HK-2 (cell line): ENCODE measurements at regions not wholly inside any gene's neighbourhood (a gene's known extent, or its start where the extent isn't known, plus 50 kb on each side); places are given as distances from the start of the nearest gene placed in this dataset.
"Not testable (repeated sequence)": the region's sequence is repeated elsewhere in the genome, so short reads cannot be mapped to it uniquely, and the experiment has no call there.

ENCODE experiments used
- DNase-seq: peaks from one replicate; pipeline ENCODE4 v3.0.0-alpha.2; 2018; ENCODE audit not compliant: unreplicated experiment

DNA sequence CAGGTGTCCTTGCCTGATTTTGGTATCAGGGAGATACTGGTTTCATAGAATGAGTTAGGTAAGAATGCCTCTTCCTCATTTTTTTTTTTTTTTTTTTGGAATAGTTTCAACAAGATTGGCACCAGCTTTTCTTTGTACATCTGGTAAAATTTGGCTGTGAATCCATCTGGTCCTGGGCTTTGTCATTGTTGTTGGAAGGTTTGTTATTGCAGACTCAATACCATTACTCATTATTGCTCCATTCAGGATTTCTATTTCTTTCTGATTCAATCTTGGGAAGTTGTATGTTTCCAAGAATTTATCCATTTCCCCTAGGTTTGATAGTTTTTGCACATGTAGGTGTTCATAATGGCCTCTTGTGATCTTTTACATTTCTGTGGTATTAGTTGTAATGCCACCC, 126.0 kb upstream of the KITLG start:
- no peak for DNase-seq

DNA sequence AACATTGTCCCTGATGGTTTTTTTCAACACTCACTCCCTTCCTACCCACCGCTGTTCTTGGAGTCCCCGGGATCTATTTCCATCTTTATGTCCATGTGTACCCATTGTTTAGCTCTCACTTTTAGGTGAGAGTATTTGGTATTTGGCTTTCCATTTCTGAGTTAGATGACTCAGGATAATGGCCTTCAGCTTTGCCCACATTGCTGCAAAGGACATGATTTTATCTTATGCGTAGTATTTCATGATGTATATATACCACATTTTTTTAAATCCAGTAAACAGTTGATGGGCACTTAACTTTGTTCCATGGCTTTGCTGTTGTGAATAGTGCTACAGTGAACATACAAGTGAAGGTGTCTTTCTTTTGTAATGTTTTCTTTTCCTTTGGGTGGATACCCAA, 123.5 kb upstream of the KITLG start:
- DNase-seq = no peak

DNA sequence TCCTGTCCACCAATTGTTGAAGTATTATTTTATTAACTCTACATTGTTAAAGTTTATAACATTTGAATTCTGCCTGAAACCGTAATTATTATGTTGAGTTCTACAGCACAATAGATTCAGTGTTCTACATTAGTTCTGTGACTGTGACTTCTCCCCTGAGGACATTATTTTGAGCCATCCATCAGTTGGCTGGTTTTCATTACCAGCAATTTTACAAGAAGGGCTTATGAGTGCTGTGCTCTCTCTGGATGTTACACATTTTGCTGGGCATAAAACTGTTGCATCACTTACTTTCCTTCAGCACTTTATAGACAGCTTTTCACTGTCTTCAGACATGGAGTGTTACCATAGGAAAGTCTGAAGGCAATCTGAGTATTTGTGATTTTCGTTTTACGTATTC, 118.2 kb upstream of the KITLG start:
- no peak for DNase-seq

DNA sequence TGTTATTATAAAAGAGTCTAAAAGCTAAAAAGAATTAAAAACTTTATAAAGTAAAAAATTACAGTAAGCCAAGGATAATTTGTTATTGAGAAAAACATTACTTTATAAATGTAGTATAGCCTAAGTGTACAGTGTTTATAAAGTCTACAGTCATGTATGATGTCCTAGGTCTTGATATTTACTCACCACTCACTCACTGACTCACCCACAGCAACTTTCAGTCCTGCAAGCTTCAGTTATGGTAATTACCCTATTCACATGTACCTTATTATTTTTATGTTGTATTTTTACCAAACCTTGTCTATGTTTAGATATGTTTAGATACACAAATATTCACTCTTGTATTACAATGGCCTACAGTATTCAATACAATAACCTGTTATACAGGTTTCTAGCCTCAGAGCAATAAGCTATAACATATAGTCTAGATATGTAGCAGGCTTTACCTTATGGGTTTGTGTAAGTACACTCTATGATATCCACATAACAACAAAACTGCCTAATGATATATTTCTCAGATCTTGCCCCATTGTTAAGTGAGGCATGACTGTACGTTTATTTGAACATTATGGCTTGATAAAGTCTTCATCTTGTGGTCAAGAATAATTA, 113.7 kb upstream of the KITLG start:
- DNase-seq = no peak

DNA sequence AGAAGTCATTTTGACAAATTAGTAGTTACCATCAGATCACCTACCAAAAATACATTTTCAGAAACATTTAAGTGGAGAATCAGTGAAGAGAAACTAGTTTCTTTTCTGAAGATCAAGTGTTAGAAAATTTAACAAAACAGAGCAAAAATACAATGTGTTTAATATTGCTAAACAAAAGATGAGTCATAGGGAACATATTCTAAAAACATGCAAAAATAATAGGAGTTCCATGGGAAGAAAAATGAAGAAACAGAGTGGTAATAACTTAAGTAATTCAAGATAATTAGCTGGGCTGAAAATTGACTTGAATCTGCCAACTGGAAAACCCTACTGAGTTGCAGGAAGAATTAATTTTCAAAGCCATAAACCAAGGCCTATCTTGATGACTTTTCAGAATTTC, 111.5 kb upstream of the KITLG start:
- no peak for DNase-seq

DNA sequence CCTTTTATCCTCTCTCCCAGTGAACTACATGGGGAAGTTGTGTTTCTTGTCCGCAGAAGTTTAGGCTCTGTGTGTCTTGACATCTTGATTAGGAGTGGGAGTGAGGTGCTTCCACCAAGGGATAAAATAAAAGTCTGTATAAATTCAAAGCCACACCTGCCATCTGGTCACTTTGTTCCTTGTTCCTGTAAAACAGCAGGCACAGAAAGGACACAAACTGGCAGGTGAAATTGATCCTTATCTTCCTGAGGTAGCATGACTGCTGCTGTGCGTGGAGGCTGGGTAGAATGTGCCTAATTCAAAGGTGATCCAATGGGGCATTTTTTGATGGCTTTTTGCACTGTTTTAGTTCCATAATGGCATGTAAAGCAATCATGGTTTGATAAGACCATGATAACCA, 104.3 kb upstream of the KITLG start:
- no peak for DNase-seq

DNA sequence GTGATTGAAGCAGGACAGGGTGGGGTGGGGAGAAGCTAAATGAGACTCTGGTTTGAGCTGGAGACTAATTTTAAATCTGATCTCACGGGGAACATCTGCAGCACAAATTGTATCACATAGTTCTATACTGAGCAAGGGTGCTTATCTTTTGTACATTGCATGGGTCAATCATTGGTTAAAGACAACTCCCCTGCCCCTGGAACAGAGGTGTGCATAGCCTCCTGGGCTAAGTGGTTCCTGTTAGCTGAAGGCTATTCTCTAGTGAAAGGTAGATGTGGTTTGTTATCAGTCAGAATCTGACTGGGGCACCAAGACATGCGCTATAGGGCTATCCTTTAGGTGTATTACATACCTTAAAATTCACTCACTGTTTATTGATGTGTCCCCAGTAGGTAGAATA, 103.9 kb upstream of the KITLG start:
- no peak for DNase-seq

DNA sequence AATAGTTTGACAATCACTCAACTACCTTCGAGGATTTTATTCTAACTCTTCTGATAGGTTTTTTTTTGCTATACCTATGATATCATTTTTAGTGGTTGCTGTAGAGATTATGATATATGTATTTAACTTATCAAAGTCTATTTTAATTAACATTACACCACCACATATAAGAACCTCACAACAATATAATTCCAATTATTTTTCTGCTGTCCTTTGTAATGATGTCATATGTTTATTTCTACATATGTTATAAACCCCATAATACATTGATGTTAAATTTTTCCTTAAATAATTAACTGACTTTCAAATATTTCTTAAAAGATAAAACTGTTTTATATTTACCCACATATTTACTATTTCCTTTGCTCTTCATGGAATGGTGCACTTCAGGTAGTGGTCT, 103.4 kb upstream of the KITLG start:
- DNase-seq = no peak

DNA sequence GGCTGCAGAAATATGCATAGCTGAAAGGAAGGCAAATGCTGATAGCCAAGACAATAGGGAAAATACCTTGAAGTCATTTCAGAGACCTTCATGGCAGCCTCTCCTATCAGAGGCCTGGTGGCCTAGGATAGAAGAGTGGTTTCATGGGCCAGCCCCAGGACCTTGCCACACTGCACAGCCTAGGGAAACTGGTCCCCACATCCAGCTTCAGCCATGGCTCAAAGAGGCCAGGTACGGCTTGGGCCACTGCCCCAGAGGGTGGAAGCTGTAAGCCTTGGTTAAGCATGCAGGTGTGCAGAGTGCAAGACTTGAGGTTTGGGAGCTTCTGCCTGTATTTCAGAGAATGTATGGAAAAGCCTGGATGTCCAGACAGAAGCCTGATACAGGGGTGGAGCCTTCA, 101.0 kb upstream of the KITLG start:
- DNase-seq = no peak

DNA sequence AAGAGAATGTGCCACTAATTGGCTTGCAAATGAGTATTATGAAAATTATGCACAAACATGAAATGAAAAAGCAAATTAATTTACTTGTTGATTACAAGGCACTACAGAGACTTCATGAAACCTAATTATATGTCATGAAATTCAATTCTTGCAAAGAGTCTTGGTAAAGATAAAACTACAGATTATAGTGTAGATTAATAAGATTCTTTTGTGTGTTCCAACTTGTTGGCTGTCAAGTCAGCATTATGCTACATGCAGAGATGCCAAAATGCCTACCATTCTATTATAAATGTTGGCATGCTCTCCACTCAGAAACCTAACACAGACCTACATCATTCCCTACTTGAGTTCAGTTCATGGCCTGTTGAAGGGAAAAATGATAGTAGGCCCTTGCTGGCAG, 97.2 kb upstream of the KITLG start:
- DNase-seq = no peak

DNA sequence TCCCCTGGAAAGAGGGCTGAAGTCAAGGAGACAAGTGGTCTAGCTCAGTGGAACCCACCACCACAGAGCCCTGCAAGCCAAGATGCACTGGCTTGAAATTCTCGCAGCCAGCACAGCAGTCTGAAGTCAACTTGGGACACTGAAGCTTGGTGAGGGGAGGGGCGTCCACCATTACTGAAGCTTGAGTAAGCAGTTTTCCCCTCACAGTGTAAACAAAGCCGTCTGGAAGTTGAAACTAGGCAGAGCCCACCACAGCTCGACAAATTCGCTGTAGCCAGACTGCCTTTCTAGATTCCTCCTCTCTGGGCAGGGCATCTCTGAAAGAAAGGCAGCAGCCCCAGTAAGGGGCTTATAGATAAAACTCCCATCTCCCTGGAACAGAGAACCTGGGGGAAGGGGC, 87.3 kb upstream of the KITLG start:
- not testable (repeated sequence) for DNase-seq

DNA sequence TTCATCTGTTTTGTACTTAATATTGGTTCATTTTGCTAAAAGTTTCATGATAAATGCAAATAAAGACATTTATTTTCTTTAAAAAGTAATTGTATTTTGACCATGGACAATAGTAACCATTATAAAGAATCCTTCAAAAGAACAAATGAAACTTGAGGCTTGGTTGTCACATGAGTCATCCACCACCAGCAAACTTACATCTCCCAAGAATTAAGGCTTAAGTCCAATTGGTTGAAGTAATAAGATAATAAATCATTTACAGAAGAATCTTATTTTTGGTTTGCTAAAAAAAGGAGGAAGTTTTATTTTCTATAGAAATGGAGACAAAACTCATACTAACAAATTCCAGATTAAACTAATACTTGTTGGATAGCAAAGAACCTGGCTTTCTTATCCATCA, 84.8 kb upstream of the KITLG start:
- no peak for DNase-seq

DNA sequence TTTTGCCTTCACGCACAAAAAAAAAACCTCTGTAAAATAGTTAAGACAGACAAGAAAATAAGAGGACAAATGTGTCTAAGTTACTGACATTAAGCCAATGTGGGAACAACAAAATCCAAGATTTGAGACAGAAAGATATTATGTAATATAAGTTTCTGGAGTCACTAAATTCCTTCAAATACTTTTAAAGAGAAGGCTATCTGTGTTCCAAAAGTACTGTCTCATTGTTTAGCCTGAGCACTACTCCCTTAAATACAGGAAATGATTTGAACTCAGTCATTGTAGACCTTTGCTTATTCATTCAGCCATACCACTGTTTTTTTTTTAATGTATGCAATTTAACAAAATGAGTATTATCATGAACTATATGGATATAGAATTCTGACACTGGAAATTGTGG, 82.7 kb upstream of the KITLG start:
- no peak for DNase-seq

DNA sequence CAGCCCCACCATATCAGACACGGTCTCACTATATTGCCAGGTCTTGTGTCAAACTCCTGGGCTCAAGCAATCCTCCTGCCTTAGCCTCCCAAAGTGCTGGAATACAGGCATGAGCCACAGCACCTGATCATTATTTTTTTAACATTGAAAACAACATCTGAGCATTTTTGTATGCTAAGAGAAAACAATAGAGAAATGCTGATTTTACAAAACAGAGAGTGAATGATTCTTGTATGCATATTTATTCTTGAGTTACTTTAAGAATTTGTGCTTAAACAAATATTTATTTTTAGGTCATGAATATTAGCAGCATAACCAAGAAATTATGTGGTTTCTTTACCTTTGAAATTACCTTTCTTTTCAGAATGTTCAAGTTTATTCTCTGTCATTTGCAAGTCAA, 81.8 kb upstream of the KITLG start:
- no peak for DNase-seq

DNA sequence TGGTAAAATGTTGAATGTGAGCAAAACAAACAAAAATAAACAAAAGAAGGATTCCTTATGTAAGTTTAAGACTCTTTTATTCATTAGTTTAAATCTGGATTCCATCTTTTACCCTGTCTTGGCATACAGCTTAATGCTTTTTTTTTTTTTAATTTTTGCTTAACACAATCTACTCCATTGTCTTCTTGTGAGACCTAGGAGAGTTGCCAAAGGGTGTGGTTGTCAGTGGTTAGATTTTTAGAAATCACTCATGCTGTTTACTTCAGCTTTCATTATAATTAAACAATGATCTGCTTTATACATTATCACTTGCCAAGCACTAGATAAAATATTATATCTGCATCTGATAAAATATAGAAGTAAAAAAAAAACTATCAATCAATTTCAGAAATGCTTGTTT, 77.7 kb upstream of the KITLG start:
- no peak for DNase-seq

DNA sequence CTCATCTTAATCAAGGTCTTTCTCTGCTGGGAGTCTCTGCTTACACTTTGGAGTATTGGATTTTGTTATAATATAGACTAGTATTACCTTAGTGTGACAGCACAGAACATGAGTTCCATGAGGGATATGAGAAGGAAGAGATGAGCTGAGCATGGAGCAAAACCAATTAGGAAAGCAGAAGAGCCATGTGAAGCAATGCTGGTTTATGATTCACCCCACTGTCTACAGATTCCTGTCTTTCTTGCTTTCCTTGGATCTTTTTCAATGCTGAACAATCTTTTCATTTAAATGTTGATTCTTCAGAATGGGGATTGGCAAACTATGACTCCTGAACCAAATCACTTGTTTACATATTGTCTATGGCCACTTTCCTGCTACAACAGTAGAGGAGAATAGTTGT, 70.4 kb upstream of the KITLG start:
- no peak for DNase-seq

DNA sequence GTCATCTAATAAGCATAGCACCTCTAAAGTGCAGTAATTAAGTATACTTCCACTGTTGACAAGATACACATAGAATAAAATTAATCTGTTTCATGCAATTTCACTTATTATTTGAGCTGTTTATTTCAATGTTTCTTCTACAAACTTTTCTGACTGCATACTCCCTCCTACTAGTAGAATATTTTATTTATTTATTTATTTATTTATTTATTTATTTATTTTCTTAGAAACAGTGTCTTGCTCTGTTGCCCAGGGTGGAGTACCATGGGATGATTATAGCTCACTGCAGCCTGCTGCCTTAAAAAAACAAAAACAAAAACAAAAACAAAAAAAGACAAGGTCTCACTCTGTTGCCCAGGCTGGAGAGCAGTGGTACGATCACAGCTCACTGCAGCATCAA, 68.4 kb upstream of the KITLG start:
- no peak for DNase-seq

DNA sequence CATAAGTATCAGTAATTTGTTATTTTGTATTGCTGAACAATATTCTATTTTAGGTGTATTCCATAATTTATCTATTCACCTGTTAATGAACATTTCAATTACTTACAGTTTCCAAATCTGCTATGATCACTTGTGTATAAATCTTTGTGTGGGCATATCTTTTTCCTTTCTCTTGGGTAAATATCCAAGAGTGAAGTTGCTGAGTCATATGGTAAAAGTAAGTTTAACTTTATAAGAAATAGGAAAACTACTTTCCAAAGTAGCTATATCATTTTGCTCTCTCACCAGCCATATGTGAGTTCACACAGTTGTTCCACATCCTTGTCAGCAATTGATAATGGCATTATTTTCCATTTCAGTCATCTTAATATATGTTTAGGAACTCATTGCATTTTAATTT, 66.6 kb upstream of the KITLG start:
- DNase-seq = no peak

DNA sequence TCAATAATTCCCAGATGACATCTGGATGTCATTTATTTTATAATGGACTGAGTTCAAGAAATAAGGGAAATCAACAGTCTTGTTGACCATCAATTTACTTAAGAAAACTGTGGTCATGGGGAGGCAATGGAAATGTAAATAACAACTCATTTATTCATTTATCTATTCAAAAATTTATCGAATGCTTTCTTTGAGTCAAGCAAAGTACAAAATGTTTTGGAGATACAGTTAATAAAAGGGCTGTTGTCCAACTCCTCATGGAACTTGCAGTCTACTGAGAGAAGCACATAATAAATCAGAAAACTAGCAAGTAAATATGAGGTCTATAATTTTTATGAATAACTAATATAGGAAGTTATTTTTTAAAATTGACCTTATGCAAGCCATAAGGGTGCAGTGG, 65.5 kb upstream of the KITLG start:
- DNase-seq = no peak

DNA sequence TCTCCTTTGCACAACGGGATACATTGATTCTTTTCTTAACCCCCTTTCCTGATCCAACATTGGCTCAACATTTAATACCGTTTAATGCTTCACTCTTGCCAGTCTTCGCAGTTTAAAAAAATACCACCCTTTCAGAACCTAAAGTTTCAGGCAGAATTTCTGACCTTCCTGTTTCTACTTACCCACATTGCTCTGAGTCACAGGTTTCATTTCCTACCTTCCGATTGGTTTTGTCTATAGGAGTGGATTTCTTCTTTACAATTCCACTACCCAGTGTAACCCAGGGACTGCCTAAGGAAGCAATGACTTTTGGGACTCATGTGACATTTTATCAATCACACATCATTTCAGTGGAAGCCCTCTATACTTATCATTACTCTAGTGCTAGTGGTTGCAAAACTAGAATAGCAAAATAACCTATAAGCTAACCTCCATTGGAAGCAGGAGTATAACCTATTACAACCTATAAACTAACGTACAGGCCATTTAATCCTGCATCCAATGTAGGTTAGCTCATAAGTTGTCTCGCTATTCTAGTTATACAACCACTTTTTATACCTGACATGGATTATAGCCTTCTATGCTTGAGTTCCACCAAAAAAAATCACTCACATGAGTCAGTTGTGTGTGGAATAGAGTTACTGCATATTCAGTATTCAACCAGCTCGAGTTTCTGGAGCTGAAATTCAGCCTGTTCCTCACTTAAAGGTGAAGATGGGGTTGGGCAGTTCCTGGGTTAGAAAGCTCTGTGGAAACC, 64.9 kb upstream of the KITLG start:
- no peak for DNase-seq

DNA sequence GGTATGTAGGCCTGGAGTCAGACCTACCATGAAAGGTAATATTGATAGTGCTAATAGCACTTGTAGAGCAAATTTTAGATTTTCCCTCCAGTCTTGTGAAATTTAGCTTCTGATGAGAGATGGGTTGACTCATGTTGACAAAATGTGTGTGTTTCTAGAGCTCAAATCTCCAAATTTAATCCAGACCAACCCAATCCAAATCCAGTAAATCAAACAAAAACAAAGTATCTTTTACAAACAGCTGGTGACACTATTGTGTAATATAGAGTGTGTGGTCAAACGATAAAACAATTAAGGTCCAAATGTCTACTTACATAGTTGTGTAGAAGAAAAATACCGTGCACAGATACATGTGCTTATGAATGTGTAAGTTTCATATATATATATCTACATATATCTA, 63.4 kb upstream of the KITLG start:
- DNase-seq = no peak

DNA sequence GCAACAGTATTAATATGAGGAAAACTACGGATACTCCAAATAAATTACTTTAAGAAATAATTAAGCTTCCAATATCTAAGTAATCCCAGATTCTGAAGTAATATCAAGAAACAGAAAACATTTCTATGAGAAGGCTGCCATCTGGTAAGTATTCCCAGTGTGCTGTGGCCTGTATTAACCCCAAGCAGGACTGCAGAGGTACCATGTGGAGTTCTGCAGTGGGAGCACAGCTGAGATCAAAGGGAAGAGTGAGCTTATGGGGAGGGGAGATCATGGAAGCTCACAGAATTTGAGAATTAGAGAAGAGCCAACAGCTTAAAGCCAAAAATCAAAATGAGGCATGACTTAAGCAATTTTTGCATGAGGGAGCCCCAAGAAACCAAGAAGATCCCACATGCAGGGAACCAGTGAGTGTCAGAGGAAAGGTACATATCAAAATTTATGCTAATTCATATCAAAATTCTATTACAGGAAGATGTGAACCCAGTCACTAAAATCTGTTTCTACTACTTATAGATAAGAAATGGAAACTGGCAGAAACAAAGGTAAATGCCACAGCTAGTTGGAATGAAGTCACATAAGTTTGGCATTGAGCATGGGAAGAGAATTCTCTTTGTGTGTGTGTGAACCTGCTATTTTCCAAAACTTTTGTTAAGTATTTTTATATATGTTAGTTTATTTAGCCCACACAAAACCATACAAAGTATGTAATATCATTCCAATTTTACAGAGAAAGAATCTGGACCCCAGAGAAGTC, 62.6 kb upstream of the KITLG start:
- DNase-seq = no peak
